Stimulated activated memory B cell treated with anti-CD40 and anti-IgM and Interleukin-4, amounts not matched to agents 10 μg/mL and 1 μg/mL and 100 μg/mL, for 72 hours (primary cell): ENCODE measurements at regions not wholly inside any gene's neighbourhood (a gene's known extent, or its start where the extent isn't known, plus 50 kb on each side); places are given as distances from the start of the nearest gene placed in this dataset.

ENCODE experiments used
- ATAC-seq: fragments of 150-1000 bp; cut with Tn5 transposase; 2 replicates; pipeline ENCODE4 v1.10.0; 2021
- H3K27ac Mint-ChIP-seq: one replicate; pipeline ENCODE4 v1.8.0; 2022; ENCODE audit warnings: mild to moderate bottlenecking, mixed read lengths
- H3K27me3 Mint-ChIP-seq: one replicate; pipeline ENCODE4 v1.8.0; 2022; ENCODE audit warnings: mixed read lengths
- H3K36me3 Mint-ChIP-seq: one replicate; pipeline ENCODE4 v1.8.0; 2022; ENCODE audit warnings: mixed read lengths
- H3K4me1 Mint-ChIP-seq: one replicate; pipeline ENCODE4 v1.8.0; 2022; ENCODE audit warnings: mixed read lengths
- H3K4me3 Mint-ChIP-seq: one replicate; pipeline ENCODE4 v1.8.0; 2022; ENCODE audit warnings: mild to moderate bottlenecking, moderate library complexity, mixed read lengths
- H3K9me3 Mint-ChIP-seq: one replicate; pipeline ENCODE4 v1.8.0; 2022; ENCODE audit warnings: mixed read lengths

DNA sequence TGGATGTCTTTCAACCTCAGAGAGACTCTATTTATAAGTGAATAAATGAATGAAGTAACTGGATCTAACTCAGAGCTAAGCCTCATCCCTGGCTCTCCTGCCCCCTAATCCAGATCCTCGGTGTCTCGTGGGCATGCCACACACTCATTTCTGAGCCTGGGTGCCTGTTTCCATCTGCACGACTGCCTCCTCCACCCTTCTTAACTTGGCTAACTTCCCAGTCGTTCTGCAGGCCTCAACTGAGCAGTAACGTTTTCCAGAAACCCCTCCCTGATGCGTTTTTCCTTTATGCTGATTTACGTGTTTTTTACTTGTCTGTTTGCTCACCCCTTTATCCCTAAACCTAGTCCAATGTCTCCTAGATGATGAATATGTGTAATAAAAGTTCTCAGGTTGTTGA lies 186.9 kb upstream of the HS3ST1 start:
- no peak overlapping the region for H3K4me3 Mint-ChIP-seq
- no peaks in the 10 kb centered on the region for H3K9me3 Mint-ChIP-seq
- peaks cover 20% of the 10 kb centered on the region for H3K4me1 Mint-ChIP-seq
- no peak for ATAC-seq
- no peaks in the 10 kb centered on the region for H3K36me3 Mint-ChIP-seq
- H3K27me3 Mint-ChIP-seq, result no peaks in the 10 kb centered on the region
- no peak overlapping the region for H3K27ac Mint-ChIP-seq

DNA sequence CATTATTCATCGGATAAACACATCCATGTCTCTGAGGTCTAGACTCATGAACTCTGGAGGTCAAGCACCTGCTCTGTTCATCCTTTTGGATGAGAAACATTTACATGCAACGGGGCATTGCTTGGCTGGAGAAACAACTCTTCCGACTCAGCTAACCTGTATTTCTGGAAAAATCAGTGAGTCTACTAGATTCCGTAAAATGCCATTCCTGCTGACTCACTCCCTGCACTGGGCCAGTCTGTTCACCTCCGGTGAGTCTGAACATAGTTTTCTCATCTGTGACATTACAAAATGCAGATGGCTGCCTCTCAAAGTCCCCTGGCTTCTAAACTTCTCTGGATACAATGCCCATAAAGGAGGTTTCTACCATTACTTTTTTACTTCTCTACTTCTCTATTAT lies 185.7 kb upstream of the HS3ST1 start:
- Mint-ChIP-seq H3K4me1 (peaks cover 16% of the 10 kb centered on the region), H3K27ac (no peak overlapping the region)

DNA sequence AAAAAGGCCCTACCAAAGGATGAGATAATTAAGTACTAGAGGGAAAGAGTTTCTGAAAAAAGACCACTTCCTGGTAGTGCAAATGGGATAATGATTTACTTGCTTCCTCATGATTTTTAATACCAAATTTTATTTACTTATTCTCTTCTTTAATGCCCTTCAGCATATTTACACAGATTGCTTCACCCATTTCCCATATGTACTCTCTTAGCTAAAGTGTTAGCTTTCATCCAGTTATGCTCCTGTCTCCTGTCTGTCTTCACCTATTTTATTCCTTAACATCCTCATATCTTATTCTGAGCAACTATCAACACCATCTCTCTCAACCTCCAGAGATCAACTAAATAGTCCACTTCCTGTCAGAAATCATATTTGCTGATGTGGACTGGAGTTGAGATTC lies 183.2 kb upstream of the HS3ST1 start:
- Mint-ChIP-seq H3K4me3 (no peak overlapping the region), H3K9me3 (no peaks in the 10 kb centered on the region), H3K27me3 (no peaks in the 10 kb centered on the region), H3K4me1 (no peaks in the 10 kb centered on the region), H3K36me3 (no peaks in the 10 kb centered on the region), H3K27ac (no peak overlapping the region)
- ATAC-seq, result no peak

More for the DNA sequence above, 185.7 kb upstream of the HS3ST1 start:
- Mint-ChIP-seq H3K9me3 (no peaks in the 10 kb centered on the region), H3K4me3 (no peak overlapping the region), H3K27me3 (no peaks in the 10 kb centered on the region), H3K36me3 (no peaks in the 10 kb centered on the region)
- no peak for ATAC-seq

DNA sequence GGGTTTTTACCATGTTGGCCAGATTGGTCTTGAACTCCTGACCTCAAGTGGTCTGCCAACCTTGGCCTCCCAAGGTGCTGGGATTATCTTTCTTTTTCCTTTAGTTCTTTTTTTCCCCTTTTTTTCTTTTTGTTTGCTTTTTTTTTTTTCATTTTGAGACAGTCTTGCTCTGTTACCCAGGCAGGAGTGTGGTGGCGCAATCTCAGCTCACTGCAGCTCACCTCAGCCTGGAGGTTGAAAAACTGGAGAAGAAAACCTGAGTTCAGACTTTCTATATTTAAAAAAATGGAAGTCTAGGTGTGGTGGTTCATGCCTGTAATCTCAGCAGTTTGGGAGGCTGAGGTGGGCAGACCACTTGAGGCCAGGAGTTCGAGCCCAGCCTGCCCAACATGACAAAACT lies 181.1 kb upstream of the HS3ST1 start:
- ATAC-seq, result no peak
- H3K4me3 Mint-ChIP-seq, result no peak overlapping the region
- no peaks in the 10 kb centered on the region for H3K4me1 Mint-ChIP-seq

DNA sequence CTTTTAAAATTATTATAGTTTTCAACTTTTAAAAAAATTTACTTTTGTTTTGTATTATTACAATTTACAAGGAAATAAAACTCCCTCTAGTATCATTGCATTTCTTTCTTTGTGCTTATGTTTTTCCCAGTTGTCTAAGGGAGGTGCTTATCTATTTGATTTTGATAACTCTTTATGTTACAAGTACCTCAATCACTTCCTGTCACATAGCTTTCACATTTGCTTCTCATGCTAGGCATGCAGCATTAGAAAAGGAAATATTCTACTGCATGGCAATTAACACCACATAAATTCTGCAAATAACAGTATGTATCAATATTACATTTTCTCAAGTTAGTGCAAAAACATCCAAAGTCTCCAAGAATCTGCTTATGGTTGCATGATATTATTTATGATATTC lies 180.3 kb upstream of the HS3ST1 start:
- Mint-ChIP-seq H3K36me3 (no peaks in the 10 kb centered on the region), H3K4me1 (no peaks in the 10 kb centered on the region), H3K27ac (no peak overlapping the region), H3K4me3 (no peak overlapping the region), H3K9me3 (no peaks in the 10 kb centered on the region), H3K27me3 (no peaks in the 10 kb centered on the region)
- no peak for ATAC-seq

More for the DNA sequence above, 181.1 kb upstream of the HS3ST1 start:
- H3K9me3 Mint-ChIP-seq, result no peaks in the 10 kb centered on the region
- H3K27ac Mint-ChIP-seq, result no peak overlapping the region
- H3K36me3 Mint-ChIP-seq, result no peaks in the 10 kb centered on the region
- no peaks in the 10 kb centered on the region for H3K27me3 Mint-ChIP-seq

DNA sequence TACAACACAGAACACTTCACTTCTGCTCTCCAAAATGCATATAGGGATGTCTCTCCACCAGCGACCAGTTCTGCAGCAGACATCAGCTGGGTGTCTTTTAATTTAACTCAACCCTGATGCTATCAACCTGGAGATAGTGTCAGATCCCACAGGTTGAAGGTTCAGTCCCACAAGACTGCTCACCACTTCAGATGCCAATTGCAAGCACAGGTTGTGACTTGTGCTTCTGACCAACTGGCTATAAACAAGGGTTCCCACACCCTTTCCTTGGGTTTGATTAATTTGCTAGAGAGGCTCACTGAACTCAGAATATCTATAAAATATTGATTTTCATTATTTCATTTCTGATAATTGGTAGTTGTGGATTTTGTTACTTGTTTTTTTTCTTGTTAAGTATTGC lies 177.4 kb upstream of the HS3ST1 start:
- Mint-ChIP-seq H3K4me1 (no peaks in the 10 kb centered on the region), H3K27ac (no peak overlapping the region), H3K4me3 (no peak overlapping the region), H3K9me3 (no peaks in the 10 kb centered on the region), H3K27me3 (no peaks in the 10 kb centered on the region), H3K36me3 (no peaks in the 10 kb centered on the region)
- no peak for ATAC-seq

DNA sequence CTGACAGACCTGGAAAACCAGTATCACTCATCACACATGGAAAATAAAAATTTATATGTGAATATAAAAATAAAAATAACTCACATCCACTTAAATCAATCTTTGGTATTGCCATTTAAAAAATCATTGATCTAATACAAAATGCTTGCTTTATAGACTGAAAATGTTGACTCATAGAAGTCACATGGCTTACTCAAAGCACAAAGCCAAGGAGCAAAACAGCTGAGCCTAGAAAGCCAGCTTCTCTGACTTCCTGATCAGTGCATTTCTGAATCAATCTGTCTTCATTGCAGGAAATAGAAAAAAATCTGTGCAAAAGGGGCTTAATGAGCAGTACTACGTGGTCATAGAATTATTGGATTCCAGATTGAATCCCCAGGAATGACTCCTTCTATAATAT lies 176.9 kb upstream of the HS3ST1 start:
- Mint-ChIP-seq H3K36me3 (no peaks in the 10 kb centered on the region), H3K4me1 (no peaks in the 10 kb centered on the region), H3K4me3 (no peak overlapping the region), H3K9me3 (no peaks in the 10 kb centered on the region), H3K27ac (no peak overlapping the region), H3K27me3 (no peaks in the 10 kb centered on the region)
- no peak for ATAC-seq

DNA sequence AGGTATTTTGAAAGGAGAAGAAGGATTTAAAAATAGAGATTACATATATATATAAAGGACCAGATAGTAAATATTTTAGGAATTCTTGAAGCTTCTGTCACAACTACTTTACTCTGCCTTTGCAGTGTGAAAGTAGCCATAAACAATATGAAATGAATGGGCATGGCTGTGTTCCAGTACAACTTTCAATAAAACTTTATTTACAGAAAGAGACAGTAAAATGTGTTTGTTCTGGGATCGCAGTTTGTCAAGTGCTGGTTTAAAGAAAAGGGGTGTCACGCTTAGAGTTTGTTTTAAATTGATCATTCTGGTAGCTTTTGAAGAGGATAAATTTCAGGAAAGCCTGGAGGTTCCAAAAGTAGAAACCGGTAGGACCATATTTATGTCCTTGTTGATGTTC lies 176.1 kb upstream of the HS3ST1 start:
- Mint-ChIP-seq H3K27ac (no peak overlapping the region), H3K4me1 (no peaks in the 10 kb centered on the region), H3K9me3 (no peaks in the 10 kb centered on the region), H3K27me3 (no peaks in the 10 kb centered on the region), H3K4me3 (no peak overlapping the region), H3K36me3 (no peaks in the 10 kb centered on the region)
- ATAC-seq, result no peak

DNA sequence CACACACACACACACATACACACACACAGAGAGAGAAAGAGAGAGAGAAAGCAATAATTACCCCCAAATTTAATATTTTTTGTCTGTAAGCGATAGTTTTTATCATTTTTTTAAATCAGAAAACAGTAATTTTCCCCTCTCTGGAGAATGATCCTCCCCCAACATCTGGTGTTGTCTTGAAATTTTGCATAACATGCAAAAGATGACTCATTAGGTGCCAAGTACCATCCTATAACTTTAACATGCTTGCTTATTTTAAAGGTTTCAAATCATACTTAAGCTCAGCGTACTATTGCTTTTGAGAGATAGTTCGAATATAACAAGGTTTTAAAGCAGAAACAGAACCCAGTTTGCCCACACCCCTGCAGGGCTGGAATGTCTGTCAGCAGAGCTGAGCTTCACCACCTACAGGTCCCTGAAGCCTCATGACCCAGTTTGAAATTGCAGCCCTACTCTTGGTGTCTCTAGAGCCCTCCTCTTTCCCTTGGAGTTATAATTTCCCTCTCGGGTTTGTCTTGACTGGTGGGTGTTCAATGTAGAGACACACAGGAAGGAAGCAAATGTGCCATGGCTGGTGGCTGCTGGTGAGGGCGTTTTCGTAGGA lies 175.0 kb upstream of the HS3ST1 start:
- ATAC-seq, result no peak
- no peak overlapping the region for H3K4me3 Mint-ChIP-seq
- no peak overlapping the region for H3K27ac Mint-ChIP-seq
- H3K9me3 Mint-ChIP-seq, result no peaks in the 10 kb centered on the region
- no peaks in the 10 kb centered on the region for H3K27me3 Mint-ChIP-seq
- no peaks in the 10 kb centered on the region for H3K36me3 Mint-ChIP-seq
- H3K4me1 Mint-ChIP-seq, result no peaks in the 10 kb centered on the region

DNA sequence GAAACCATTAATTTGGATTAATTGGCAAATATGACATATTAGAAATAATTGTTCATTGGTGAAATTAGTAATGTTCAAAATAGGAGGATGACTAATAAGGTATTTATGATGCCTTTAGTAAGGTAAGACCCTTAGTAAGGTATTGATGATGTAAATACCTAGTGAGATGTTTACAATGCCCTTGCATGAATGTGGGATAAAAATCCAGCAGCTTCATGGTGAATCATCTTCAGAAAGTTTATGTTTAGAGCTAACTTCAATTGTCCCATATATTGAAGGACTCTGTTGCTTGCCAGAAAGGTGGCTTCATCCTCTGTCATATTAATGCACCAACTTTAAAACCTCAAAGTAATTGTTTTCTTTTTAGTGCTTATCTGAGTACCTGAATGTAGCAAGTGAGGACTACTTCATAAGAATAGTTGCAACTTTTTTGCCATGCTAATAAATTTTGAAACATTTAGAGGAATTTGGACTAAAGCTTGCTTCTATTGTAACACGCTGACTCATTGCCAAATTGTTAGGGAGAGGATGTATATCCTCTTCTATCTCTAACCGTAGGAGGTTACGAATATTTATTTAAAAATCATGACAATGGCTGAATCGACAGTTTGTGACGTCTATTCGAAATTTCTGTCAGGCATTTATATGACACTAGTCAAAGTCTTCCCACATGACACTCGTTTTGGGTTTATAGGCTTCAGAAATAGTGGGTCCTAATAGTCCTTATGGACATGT lies 174.1 kb upstream of the HS3ST1 start:
- H3K4me3 Mint-ChIP-seq, result no peak overlapping the region
- H3K9me3 Mint-ChIP-seq, result no peaks in the 10 kb centered on the region
- no peaks in the 10 kb centered on the region for H3K27me3 Mint-ChIP-seq
- no peak for ATAC-seq
- no peaks in the 10 kb centered on the region for H3K4me1 Mint-ChIP-seq
- no peak overlapping the region for H3K27ac Mint-ChIP-seq
- H3K36me3 Mint-ChIP-seq, result no peaks in the 10 kb centered on the region

DNA sequence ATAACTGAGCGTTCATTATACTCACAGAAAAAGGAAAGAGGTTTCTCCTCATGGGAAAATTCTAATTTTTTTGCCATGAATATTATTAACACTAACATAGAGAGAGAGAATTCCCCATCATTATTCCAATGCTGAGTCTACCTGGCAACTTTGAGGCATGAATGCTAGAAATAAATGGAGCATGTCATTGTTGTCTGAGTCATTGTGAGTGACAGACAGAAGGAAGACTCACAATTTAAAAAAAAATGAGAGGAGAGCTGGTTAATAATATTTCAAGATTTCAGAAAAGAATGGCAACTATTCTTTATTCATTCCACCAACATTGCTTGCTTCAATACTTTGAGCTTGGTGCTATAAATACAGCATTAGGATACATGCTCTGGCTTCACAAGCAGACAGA lies 170.4 kb upstream of the HS3ST1 start:
- ATAC-seq, result no peak
- no peaks in the 10 kb centered on the region for H3K36me3 Mint-ChIP-seq
- no peak overlapping the region for H3K27ac Mint-ChIP-seq
- H3K9me3 Mint-ChIP-seq, result no peaks in the 10 kb centered on the region
- H3K4me1 Mint-ChIP-seq, result no peaks in the 10 kb centered on the region
- no peaks in the 10 kb centered on the region for H3K27me3 Mint-ChIP-seq
- H3K4me3 Mint-ChIP-seq, result no peak overlapping the region

DNA sequence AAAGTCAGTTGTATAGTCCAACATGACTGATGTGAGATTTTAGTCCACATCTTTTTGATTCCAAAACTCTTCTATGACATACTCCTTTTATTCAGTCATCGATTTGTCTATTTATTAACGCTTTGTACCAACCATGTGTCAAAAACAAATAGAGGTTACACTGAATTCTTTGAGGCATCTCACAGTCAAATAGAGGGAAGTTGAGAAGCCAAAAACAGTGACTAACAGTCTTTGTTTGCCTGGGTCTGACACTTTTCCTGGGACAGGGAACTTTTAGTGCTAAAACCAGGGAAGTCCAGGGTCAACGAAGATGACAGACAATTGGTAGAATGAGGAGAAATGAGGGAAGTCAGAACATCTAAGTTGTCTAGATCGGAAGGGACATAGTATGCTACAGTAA lies 169.9 kb upstream of the HS3ST1 start:
- H3K4me3 Mint-ChIP-seq, result no peak overlapping the region
- no peaks in the 10 kb centered on the region for H3K27me3 Mint-ChIP-seq
- no peaks in the 10 kb centered on the region for H3K4me1 Mint-ChIP-seq
- H3K9me3 Mint-ChIP-seq, result no peaks in the 10 kb centered on the region
- no peak overlapping the region for H3K27ac Mint-ChIP-seq
- no peak for ATAC-seq
- H3K36me3 Mint-ChIP-seq, result no peaks in the 10 kb centered on the region

DNA sequence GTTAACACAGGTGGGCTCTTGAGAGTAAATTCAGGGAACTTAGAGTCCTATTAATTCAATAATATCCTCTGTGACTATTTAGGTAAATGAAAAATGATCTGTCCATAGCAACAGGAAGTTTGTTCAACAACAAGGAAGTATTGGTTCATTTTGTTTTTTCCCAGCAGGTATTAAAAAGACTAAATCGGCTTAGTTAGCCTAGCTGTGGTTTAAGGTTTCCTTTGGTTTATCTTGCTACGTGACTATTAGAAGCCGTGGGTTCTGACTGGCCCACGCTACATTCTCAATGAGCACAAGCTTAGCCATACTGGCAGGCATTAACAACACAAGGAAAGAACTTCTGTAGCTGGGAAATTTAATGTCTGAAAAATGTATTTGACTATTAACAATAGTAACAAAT lies 168.8 kb upstream of the HS3ST1 start:
- no peak for ATAC-seq
- H3K4me1 Mint-ChIP-seq, result no peaks in the 10 kb centered on the region
- no peak overlapping the region for H3K4me3 Mint-ChIP-seq
- no peaks in the 10 kb centered on the region for H3K27me3 Mint-ChIP-seq
- no peak overlapping the region for H3K27ac Mint-ChIP-seq
- no peaks in the 10 kb centered on the region for H3K36me3 Mint-ChIP-seq
- H3K9me3 Mint-ChIP-seq, result no peaks in the 10 kb centered on the region

DNA sequence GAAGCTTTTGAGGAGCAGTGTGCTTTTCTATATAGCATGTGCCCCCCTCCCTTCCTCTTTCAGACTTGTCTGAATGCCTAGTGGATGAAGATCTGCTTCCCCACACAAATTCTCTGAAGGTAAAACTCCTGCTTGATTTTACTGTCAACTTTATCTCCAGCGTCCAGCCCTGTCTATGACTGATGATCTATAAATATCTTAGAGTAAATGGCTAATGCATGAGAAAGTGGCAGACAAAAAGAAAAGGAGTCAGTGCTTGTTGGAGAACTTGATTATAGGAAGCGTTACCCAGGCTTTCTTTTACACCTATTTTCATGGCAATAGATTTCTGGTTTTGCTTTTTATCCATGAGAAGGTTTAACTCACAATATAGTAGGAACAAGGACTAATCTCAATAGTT lies 168.3 kb upstream of the HS3ST1 start:
- Mint-ChIP-seq H3K36me3 (no peaks in the 10 kb centered on the region), H3K4me1 (no peaks in the 10 kb centered on the region), H3K4me3 (no peak overlapping the region), H3K9me3 (no peaks in the 10 kb centered on the region), H3K27ac (no peak overlapping the region), H3K27me3 (no peaks in the 10 kb centered on the region)
- no peak for ATAC-seq

DNA sequence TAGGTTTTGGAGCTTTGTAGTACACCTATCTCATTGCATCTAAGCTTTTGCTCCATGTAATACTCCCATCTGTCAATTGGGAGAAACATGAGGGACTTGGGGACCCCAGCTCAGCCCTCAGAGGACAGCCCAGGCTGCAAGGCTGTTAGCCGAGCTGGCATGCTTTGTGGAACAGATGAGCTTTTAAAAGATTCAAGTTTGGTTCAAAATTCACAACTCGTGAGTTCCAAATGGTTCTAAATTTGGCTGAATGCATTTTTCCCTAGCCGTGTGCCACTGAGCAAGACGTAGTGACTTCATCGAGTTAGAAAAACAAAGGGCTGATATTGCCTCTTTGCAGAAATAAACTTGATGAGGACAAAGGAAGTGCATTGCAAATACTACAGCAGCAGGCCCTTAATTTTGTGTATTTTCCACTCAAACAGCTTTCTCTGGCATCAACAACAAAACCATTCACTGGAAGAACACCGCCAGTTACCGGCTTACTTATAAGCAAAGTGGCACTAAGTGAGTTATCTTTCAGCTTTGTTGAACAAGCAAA lies 165.0 kb upstream of the HS3ST1 start:
- H3K9me3 Mint-ChIP-seq, result no peaks in the 10 kb centered on the region
- H3K27ac Mint-ChIP-seq, result no peak overlapping the region
- no peaks in the 10 kb centered on the region for H3K27me3 Mint-ChIP-seq
- no peaks in the 10 kb centered on the region for H3K4me1 Mint-ChIP-seq
- no peak overlapping the region for H3K4me3 Mint-ChIP-seq
- no peaks in the 10 kb centered on the region for H3K36me3 Mint-ChIP-seq
- ATAC-seq, result no peak

DNA sequence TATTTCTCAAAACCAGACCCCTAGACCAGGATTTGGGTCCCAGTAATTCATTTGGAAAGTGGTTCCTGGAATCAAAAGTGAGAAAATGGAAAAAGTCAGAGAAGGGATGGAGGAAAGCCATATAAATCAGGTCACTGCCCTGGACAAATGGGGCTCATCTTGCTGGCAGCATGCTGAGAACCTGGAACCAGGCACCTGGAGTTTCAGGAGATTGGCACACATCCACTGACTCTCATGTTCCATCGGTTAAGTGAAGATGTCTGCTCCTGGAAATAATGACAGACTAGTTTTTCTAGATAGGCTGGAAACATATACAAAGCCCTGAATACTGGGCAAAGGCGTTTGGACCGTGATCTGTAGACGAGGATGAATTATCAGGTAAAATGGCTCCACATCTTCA lies 163.6 kb upstream of the HS3ST1 start:
- no peak overlapping the region for H3K27ac Mint-ChIP-seq
- H3K36me3 Mint-ChIP-seq, result no peaks in the 10 kb centered on the region
- ATAC-seq, result no peak
- H3K9me3 Mint-ChIP-seq, result no peaks in the 10 kb centered on the region
- no peaks in the 10 kb centered on the region for H3K4me1 Mint-ChIP-seq
- no peaks in the 10 kb centered on the region for H3K27me3 Mint-ChIP-seq
- H3K4me3 Mint-ChIP-seq, result no peak overlapping the region
